HEK293 (cell line): ENCODE measurements at regions not wholly inside any gene's neighbourhood (a gene's known extent, or its start where the extent isn't known, plus 50 kb on each side); places are given as distances from the start of the nearest gene placed in this dataset.
A peak's percentile ranks its signal among the peaks of the same experiment; 100 is the strongest.

Experiments
- CTCF ChIA-PET: fragments of 350-600 bp; formaldehyde crosslinking; extraction: SDS; loops from one replicate; lab custom pipeline; 2021; ENCODE audit warnings: antibody characterized with exemption; lab: Yijun Ruan, JAX
- POLR2A ChIA-PET: fragments of 300-600 bp; formaldehyde crosslinking; extraction: SDS; loops from one replicate; lab custom pipeline; 2020; ENCODE audit warnings: antibody characterized with exemption, inconsistent platforms; lab: Yijun Ruan, JAX
- H3K27ac ChIP-seq: fragments of 200-500 bp; sonication (Bioruptor generic); 2 replicates; pipeline ENCODE4 v1.5.1; 2014; ENCODE audit warnings: low read depth, low read length, control low read depth, inconsistent platforms; ENCODE audit errors: extremely low read depth
- H3K36me3 ChIP-seq, 2 experiments: fragments of 200-500 bp in 1 of 2; sonication (Bioruptor generic) in 1 of 2; 1 replicate in 1 of 2; 2 replicates in 1 of 2; pipeline ENCODE4 v1.5.1; 2014 to 2017; ENCODE audit warnings: inconsistent platforms in 2 of 2, low read length in 2 of 2; ENCODE audit not compliant: control insufficient read depth in 2 of 2, insufficient read depth in 1 of 2
- H3K4me1 ChIP-seq: fragments of 200-500 bp; sonication (Bioruptor generic); 2 replicates; pipeline ENCODE4 v1.5.1; 2014; ENCODE audit warnings: mild to moderate bottlenecking, low read length, inconsistent platforms; ENCODE audit not compliant: control insufficient read depth, insufficient read depth
- H3K4me3 ChIP-seq: 2 replicates; pipeline ENCODE4 v1.5.1; 2011; ENCODE audit warnings: low read depth, mild to moderate bottlenecking, control low read depth, low read length, moderate library complexity
- H3K9me3 ChIP-seq: fragments of 200-500 bp; sonication (Bioruptor generic); 2 replicates; pipeline ENCODE4 v1.5.1; 2014; ENCODE audit warnings: low read depth, low read length, inconsistent platforms; ENCODE audit not compliant: control insufficient read depth, insufficient read depth
- FEZF1 ChIP-seq: fragments of 450-650 bp; formaldehyde crosslinking; IDR thresholded peaks from 2 replicates; pipeline ENCODE4 v1.5.1; 2016; ENCODE audit warnings: missing biosample characterization, missing genetic modification characterization
- IKZF3 ChIP-seq: fragments of 450-650 bp; IDR thresholded peaks from 2 replicates; pipeline ENCODE4 v1.5.0; 2018; ENCODE audit warnings: missing biosample characterization, mild to moderate bottlenecking, missing genetic modification characterization, moderate library complexity
- KLF16 ChIP-seq: fragments of 450-650 bp; formaldehyde crosslinking; IDR thresholded peaks from 2 replicates; pipeline ENCODE4 v1.5.1; 2017; ENCODE audit warnings: missing biosample characterization, missing genetic modification characterization
- OSR2 ChIP-seq: fragments of 450-650 bp; formaldehyde crosslinking; IDR thresholded peaks from 2 replicates; pipeline ENCODE4 v1.5.1; 2016; ENCODE audit warnings: missing biosample characterization, missing genetic modification characterization
- OVOL3 ChIP-seq: fragments of 450-650 bp; formaldehyde crosslinking; IDR thresholded peaks from 2 replicates; pipeline ENCODE4 v1.5.1; 2016; ENCODE audit warnings: missing biosample characterization, missing genetic modification characterization
- RBAK ChIP-seq: fragments of 450-650 bp; formaldehyde crosslinking; IDR thresholded peaks from 2 replicates; pipeline ENCODE4 v1.5.1; 2016; ENCODE audit warnings: missing biosample characterization, missing genetic modification characterization
- SCRT1 ChIP-seq: fragments of 450-650 bp; formaldehyde crosslinking; IDR thresholded peaks from 2 replicates; pipeline ENCODE4 v1.5.1; 2016; ENCODE audit warnings: missing biosample characterization, missing genetic modification characterization, borderline replicate concordance
- TCF7L2 ChIP-seq: IDR thresholded peaks from 2 replicates; pipeline ENCODE4 v1.6.1; 2011; ENCODE audit warnings: low read depth, mild to moderate bottlenecking, inconsistent platforms, low read length, moderate library complexity, borderline replicate concordance
- ZNF16 ChIP-seq: fragments of 450-650 bp; formaldehyde crosslinking; IDR thresholded peaks from 2 replicates; pipeline ENCODE4 v1.5.1; 2016; ENCODE audit warnings: low read depth, missing biosample characterization, missing genetic modification characterization
- ZNF175 ChIP-seq: fragments of 450-650 bp; formaldehyde crosslinking; IDR thresholded peaks from 2 replicates; pipeline ENCODE4 v1.5.1; 2016; ENCODE audit warnings: missing biosample characterization, missing genetic modification characterization
- ZNF202 ChIP-seq: fragments of 450-650 bp; formaldehyde crosslinking; IDR thresholded peaks from 2 replicates; pipeline ENCODE4 v1.5.1; 2016; ENCODE audit warnings: missing biosample characterization, missing genetic modification characterization, borderline replicate concordance
- ZNF239 ChIP-seq: fragments of 450-650 bp; formaldehyde crosslinking; IDR thresholded peaks from 2 replicates; pipeline ENCODE4 v1.5.1; 2016; ENCODE audit warnings: missing biosample characterization, missing genetic modification characterization
- ZNF266 ChIP-seq: fragments of 450-650 bp; formaldehyde crosslinking; IDR thresholded peaks from 2 replicates; pipeline ENCODE4 v1.5.1; 2016; ENCODE audit warnings: missing biosample characterization, missing genetic modification characterization, low read depth
- ZNF366 ChIP-seq: fragments of 450-650 bp; formaldehyde crosslinking; conservative IDR thresholded peaks from 2 replicates; pipeline ENCODE4 v1.5.1; 2016; ENCODE audit warnings: missing biosample characterization, missing genetic modification characterization
- ZNF48 ChIP-seq: fragments of 450-650 bp; formaldehyde crosslinking; IDR thresholded peaks from 2 replicates; pipeline ENCODE4 v1.5.1; 2016; ENCODE audit warnings: missing biosample characterization, missing genetic modification characterization
- ZNF514 ChIP-seq: fragments of 450-650 bp; formaldehyde crosslinking; IDR thresholded peaks from 2 replicates; pipeline ENCODE4 v1.5.1; 2016; ENCODE audit warnings: missing biosample characterization, missing genetic modification characterization
- ZNF830 ChIP-seq: fragments of 450-650 bp; IDR thresholded peaks from 2 replicates; pipeline ENCODE4 v1.5.0; 2018; ENCODE audit warnings: missing biosample characterization, missing genetic modification characterization, low read depth, mild to moderate bottlenecking, moderate library complexity
- ZSCAN23 ChIP-seq: fragments of 450-650 bp; formaldehyde crosslinking; IDR thresholded peaks from 2 replicates; pipeline ENCODE4 v1.5.1; 2016; ENCODE audit warnings: missing biosample characterization, missing genetic modification characterization
- TF ChIP-seq, protein P1 (sequence below): fragments of 450-650 bp; formaldehyde crosslinking; IDR thresholded peaks from 2 replicates; pipeline ENCODE4 v1.5.1; 2016; ENCODE audit warnings: missing biosample characterization, missing genetic modification characterization
- TF ChIP-seq, protein P2 (sequence below): fragments of 450-650 bp; formaldehyde crosslinking; IDR thresholded peaks from 2 replicates; pipeline ENCODE4 v1.5.1; 2017; ENCODE audit warnings: missing biosample characterization, missing genetic modification characterization
- TF ChIP-seq, protein P3 (sequence below): fragments of 450-650 bp; formaldehyde crosslinking; IDR thresholded peaks from 2 replicates; pipeline ENCODE4 v1.5.1; 2016; ENCODE audit warnings: missing biosample characterization, missing genetic modification characterization
- TF ChIP-seq, protein P4 (sequence below): fragments of 450-650 bp; formaldehyde crosslinking; IDR thresholded peaks from 2 replicates; pipeline ENCODE4 v1.5.1; 2016; ENCODE audit warnings: missing biosample characterization, missing genetic modification characterization
- TF ChIP-seq, protein P5 (sequence below): fragments of 450-650 bp; formaldehyde crosslinking; IDR thresholded peaks from 2 replicates; pipeline ENCODE4 v1.5.1; 2016; ENCODE audit warnings: missing biosample characterization, missing genetic modification characterization

DNA sequence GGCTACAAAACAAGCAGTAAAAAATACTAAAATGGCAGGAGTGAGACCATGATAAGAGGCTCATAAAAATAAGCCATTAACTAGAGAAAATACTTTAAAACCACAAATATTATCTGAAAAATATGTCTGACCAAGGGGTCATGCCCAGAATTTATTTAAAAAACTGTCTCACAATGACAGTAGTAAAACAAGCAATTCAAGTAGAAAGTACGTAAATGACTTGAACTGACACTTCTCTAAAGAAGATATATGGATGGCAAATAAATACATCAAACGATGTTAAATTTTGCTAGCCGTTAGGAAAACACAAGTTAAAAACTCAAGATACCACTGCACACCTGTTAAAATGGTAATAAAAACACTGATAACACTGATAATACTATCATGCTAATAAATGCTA, 353.9 kb upstream of the GRAMD2B start (continued):
- TF ChIP-seq, protein P1, sequence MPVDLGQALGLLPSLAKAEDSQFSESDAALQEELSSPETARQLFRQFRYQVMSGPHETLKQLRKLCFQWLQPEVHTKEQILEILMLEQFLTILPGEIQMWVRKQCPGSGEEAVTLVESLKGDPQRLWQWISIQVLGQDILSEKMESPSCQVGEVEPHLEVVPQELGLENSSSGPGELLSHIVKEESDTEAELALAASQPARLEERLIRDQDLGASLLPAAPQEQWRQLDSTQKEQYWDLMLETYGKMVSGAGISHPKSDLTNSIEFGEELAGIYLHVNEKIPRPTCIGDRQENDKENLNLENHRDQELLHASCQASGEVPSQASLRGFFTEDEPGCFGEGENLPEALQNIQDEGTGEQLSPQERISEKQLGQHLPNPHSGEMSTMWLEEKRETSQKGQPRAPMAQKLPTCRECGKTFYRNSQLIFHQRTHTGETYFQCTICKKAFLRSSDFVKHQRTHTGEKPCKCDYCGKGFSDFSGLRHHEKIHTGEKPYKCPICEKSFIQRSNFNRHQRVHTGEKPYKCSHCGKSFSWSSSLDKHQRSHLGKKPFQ (tag by site-specific recombination), result peak; percentile 88
- TF ChIP-seq KLF16 (tag by site-specific recombination) (no peak), TCF7L2 (peak; percentile 51; the same call in 1 of the 2 replicates), OVOL3 (tag by site-specific recombination) (peak; percentile 89; the same call in 1 of the 2 replicates), ZNF48 (tag by site-specific recombination) (no peak), IKZF3 (0 out of 2 replicates have a peak, but pooled peaks have one; percentile 16), SCRT1 (tag by site-specific recombination) (peak; percentile 63; the same call in 1 of the 2 replicates), ZNF830 (no peak), FEZF1 (tag by site-specific recombination) (peak; percentile 89), ZNF266 (tag by site-specific recombination) (no peak), ZNF366 (tag by site-specific recombination) (no peak), ZNF175 (no peak), OSR2 (tag by site-specific recombination) (peak; percentile 25; the same call in 1 of the 2 replicates), ZNF202 (tag by site-specific recombination) (no peak)
- TF ChIP-seq, protein P2, sequence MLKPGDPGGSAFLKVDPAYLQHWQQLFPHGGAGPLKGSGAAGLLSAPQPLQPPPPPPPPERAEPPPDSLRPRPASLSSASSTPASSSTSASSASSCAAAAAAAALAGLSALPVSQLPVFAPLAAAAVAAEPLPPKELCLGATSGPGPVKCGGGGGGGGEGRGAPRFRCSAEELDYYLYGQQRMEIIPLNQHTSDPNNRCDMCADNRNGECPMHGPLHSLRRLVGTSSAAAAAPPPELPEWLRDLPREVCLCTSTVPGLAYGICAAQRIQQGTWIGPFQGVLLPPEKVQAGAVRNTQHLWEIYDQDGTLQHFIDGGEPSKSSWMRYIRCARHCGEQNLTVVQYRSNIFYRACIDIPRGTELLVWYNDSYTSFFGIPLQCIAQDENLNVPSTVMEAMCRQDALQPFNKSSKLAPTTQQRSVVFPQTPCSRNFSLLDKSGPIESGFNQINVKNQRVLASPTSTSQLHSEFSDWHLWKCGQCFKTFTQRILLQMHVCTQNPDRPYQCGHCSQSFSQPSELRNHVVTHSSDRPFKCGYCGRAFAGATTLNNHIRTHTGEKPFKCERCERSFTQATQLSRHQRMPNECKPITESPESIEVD (tag by site-specific recombination), result peak; percentile 86

DNA sequence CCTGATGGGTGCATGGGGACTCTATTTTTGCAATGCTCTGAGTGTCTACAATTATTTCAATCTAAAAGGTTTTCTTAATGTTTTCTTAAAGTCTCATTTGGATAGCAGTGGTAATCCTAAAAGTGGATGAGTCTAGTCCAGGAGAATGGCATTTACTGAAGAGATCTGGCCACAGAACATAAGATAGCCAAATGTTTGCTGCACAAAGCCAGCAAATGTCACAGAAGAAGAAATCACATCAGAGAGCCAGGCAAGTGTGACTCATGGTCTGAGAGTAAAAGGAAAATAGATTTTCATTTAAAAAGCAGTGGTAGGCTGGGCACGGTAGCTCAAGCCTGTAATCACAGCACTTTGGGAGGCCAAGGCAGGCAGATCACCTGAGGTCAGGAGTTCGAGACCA, 352.7 kb upstream of the GRAMD2B start:
- Histone ChIP-seq H3K4me1 (no peaks in the 10 kb centered on the region), H3K9me3 (no peaks in the 10 kb centered on the region), H3K4me3 (no peak overlapping the region), H3K36me3 (no peaks in the 10 kb centered on the region), H3K27ac (no peak overlapping the region)
- no peak for TF ChIP-seq ZSCAN23
- TF ChIP-seq, protein P3, sequence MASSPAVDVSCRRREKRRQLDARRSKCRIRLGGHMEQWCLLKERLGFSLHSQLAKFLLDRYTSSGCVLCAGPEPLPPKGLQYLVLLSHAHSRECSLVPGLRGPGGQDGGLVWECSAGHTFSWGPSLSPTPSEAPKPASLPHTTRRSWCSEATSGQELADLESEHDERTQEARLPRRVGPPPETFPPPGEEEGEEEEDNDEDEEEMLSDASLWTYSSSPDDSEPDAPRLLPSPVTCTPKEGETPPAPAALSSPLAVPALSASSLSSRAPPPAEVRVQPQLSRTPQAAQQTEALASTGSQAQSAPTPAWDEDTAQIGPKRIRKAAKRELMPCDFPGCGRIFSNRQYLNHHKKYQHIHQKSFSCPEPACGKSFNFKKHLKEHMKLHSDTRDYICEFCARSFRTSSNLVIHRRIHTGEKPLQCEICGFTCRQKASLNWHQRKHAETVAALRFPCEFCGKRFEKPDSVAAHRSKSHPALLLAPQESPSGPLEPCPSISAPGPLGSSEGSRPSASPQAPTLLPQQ (tag by site-specific recombination), result no peak
- no peak for TF ChIP-seq ZNF514
- TF ChIP-seq RBAK (tag by site-specific recombination), result no peak
- TF ChIP-seq ZNF16, result no peak
- no peak for TF ChIP-seq ZNF239
- no peak for TF ChIP-seq IKZF3
- POLR2A ChIA-PET, result interaction anchor here (0.7 kb wide), 1 partner anchor 31 kb away, joined by 3 read pairs; no protein-coding TSS in a partner anchor
- CTCF ChIA-PET, result no interaction called here

DNA sequence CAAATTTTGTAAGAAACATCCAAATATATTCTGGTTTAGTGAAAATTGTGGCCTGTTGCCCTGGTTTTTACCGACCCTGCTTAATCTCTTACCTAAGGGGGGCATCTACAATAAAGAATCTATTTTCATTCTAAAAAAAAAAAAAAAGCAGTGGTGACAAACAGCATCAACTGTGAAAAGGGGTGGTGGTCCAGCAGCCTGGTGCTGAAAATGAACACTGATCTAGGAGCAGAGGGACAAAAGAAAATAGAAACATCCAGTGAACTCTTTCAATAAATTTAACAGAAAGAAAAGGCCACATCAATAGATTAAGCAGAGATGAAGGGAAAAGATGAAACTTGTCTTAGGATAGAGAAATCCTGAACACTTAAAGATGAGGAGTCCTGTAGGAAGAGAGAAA, 348.7 kb upstream of the GRAMD2B start:
- no peak overlapping the region for H3K4me3 ChIP-seq
- H3K27ac ChIP-seq, result no peak overlapping the region
- H3K9me3 ChIP-seq, result no peaks in the 10 kb centered on the region
- TF ChIP-seq, protein P4, sequence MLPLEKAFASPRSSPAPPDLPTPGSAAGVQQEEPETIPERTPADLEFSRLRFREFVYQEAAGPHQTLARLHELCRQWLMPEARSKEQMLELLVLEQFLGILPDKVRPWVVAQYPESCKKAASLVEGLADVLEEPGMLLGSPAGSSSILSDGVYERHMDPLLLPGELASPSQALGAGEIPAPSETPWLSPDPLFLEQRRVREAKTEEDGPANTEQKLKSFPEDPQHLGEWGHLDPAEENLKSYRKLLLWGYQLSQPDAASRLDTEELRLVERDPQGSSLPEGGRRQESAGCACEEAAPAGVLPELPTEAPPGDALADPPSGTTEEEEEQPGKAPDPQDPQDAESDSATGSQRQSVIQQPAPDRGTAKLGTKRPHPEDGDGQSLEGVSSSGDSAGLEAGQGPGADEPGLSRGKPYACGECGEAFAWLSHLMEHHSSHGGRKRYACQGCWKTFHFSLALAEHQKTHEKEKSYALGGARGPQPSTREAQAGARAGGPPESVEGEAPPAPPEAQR, result no peak
- TF ChIP-seq, protein P5, sequence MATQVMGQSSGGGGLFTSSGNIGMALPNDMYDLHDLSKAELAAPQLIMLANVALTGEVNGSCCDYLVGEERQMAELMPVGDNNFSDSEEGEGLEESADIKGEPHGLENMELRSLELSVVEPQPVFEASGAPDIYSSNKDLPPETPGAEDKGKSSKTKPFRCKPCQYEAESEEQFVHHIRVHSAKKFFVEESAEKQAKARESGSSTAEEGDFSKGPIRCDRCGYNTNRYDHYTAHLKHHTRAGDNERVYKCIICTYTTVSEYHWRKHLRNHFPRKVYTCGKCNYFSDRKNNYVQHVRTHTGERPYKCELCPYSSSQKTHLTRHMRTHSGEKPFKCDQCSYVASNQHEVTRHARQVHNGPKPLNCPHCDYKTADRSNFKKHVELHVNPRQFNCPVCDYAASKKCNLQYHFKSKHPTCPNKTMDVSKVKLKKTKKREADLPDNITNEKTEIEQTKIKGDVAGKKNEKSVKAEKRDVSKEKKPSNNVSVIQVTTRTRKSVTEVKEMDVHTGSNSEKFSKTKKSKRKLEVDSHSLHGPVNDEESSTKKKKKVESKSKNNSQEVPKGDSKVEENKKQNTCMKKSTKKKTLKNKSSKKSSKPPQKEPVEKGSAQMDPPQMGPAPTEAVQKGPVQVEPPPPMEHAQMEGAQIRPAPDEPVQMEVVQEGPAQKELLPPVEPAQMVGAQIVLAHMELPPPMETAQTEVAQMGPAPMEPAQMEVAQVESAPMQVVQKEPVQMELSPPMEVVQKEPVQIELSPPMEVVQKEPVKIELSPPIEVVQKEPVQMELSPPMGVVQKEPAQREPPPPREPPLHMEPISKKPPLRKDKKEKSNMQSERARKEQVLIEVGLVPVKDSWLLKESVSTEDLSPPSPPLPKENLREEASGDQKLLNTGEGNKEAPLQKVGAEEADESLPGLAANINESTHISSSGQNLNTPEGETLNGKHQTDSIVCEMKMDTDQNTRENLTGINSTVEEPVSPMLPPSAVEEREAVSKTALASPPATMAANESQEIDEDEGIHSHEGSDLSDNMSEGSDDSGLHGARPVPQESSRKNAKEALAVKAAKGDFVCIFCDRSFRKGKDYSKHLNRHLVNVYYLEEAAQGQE (tag by site-specific recombination), result peak; percentile 85
- H3K4me1 ChIP-seq, result no peaks in the 10 kb centered on the region
- CTCF ChIA-PET, result interaction anchor here (0.8 kb wide), 1 partner anchor 12 kb away, joined by 4 read pairs; no protein-coding TSS in a partner anchor
- POLR2A ChIA-PET, result no interaction called here
- H3K36me3 ChIP-seq, result no peaks in the 10 kb centered on the region
